GM12891 (cell line): ENCODE measurements at regions not wholly inside any gene's neighbourhood (a gene's known extent, or its start where the extent isn't known, plus 50 kb on each side); places are given as distances from the start of the nearest gene placed in this dataset.
"Not testable (repeated sequence)": the region's sequence is repeated elsewhere in the genome, so short reads cannot be mapped to it uniquely, and the experiment has no call there.

ENCODE experiments used
- PAX5 ChIP-seq: IDR thresholded peaks from 2 replicates; pipeline ENCODE4 v1.6.1; 2011; ENCODE audit warnings: low read length, moderate library complexity, mild to moderate bottlenecking; ENCODE audit not compliant: insufficient read depth, severe bottlenecking
- POLR2A ChIP-seq: IDR thresholded peaks from 2 replicates; pipeline ENCODE4 v1.6.1; 2011; ENCODE audit warnings: low read depth, low read length, control low read depth
- POLR2AphosphoS5 ChIP-seq: IDR thresholded peaks from 2 replicates; pipeline ENCODE4 v1.6.1; 2011; ENCODE audit warnings: low read depth, low read length, control low read depth
- SPI1 ChIP-seq: IDR thresholded peaks from 2 replicates; pipeline ENCODE4 v1.6.1; 2011; ENCODE audit warnings: low read depth, low read length, control low read depth
- TAF1 ChIP-seq: IDR thresholded peaks from 2 replicates; pipeline ENCODE4 v1.6.1; 2011; ENCODE audit warnings: low read depth, low read length, control low read depth

DNA sequence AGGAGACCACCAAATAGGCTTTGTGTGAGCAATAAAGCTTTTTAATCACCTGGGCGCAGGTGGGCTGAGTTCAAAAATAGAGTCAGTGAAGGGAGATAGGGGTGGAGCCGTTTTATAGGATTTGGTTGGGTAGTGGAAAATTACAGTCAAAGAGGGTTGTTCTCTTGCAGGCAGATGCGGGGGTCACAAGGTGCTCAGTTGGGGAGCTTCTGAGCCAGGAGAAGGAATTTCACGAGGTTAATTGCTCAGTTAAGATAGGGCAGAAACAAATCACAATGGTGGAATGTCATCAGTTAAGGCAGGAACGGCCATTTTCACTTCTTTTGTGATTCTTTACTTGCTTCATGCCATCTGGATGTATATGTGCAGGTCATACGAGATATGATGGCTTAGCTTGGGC, 385.1 kb downstream of the PCDH10 start:
- TF ChIP-seq POLR2AphosphoS5, TAF1, POLR2A, SPI1, PAX5: not testable (repeated sequence)
